Fibroblast of skin of left biceps (primary cell): ENCODE measurements at regions not wholly inside any gene's neighbourhood (a gene's known extent, or its start where the extent isn't known, plus 50 kb on each side); places are given as distances from the start of the nearest gene placed in this dataset.
"Not testable (repeated sequence)": the region's sequence is repeated elsewhere in the genome, so short reads cannot be mapped to it uniquely, and the experiment has no call there.

Experiments used
- DNase-seq, 2 experiments: peaks; one replicate each; pipeline ENCODE4 v3.0.0-alpha.2; 2013; ENCODE audit warnings: low read depth in 2 of 2

DNA sequence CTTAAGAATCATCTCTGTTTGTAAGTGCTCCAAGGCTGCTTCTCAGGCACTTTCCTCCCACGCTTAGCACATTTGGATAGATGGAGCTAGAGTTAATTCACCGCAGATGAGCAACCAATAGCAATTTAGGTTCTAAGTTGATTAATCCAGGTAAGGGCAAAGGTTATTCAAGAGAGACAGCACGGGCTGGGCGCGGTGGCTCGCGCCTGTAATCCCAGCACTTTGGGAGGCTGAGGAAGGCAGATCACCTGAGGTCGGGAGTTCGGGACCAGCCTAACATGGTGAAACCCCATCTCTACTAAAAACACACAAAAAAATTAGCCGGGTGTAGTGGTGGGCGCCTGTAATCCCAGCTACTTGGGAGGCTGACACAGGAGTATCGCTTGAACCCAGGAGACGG, 54.5 kb upstream of the UNC13C start:
- not testable (repeated sequence) for DNase-seq

DNA sequence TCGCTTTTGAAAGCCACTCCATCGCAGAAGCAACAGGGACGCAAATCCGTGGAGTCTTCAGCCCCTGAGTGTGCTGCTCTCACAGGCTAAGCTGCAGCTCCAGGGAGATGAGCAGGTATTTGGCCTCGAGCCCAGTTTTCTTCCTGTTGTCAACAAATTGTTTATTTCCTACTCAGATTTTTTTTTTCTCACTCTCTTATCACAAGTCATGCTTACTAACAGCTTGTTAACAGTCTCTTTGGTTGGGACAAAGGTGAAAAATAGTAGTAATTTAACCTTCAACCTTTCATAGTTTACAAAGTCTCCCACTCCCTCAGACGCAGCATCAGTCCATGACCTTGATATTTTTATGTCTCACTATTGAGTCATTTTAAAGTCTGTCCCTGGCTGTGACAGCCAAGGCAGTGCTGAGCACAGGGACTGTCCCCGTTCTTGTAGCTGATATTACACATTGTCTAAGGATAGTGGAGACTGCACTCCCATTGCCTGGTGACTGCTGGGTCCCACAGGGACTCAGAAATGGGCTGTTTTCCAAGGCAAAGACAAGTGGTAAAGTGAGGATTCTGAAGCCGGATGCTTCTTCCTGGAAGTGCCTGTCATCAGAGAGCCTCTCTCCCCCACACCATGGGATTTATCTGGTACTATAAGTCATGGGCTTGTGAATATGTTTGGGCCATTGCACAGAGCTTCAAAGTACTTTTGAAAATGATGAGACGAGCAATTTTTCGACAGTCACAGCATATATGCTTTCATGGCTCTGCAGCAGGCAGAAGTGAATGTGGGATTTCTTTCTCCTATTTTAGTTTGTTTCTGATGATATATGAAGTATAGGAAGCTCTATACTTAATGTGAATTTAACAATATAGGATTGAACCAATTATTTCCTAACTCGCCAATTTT, 59.8 kb upstream of the UNC13C start:
- DNase-seq = no peak

DNA sequence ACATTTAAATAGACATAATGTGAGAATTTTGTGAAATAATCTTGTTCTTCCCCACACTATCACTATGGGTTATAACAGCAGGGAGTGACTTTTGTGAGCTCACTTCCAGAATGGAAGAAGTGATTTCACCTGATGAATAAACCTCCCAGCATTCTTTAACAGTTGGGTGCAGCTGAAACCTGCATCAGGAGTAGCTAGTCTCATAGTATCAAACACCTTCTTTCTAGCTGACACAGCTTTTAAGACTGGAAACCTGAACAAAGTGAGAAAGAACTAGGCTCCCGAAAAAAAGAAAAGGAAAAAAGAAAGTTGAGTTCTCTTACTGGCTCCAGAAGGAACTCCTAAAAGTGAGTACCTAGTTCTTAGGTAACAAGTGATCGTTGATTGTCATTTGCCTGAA, 61.1 kb upstream of the UNC13C start:
- DNase-seq = no peak

DNA sequence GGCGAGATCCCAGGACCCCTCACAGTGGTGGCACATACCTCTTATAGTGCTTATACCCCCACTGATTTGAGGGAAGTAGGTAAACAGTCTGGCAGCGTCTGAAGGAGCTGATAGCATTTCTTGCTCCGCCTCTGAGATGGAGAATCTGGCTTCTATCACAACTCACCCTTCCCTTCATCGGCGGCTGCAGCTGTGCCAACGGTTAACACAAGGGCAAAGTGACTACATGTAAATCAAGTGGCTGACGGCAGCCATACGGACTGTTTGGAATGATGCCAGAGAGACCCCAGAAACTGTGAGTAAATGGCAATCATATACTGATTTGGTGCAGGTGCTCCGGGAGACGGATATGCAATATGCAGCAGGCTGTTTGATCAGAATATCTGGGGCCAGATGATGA, 66.8 kb upstream of the UNC13C start:
- DNase-seq = no peak

DNA sequence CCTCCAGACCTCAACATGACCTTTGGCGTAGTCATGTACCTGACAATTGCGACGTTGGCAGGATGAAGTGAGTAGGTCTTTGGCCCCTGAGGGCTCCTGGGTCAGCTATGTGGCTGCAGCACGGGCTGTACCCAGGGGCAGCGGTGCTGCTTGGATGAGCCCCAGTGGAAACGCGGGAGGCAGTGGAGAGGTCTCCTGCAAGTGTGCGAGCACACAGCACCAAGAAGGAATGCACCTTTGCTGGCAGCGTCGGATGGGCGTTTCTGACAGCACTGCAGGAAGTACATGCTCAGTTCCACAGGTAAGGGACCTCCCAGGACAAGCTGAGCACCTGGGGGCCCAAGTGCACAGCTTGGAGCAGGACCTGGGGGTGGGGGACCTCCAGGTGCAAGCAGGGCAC, 67.4 kb upstream of the UNC13C start:
- no peak for DNase-seq

DNA sequence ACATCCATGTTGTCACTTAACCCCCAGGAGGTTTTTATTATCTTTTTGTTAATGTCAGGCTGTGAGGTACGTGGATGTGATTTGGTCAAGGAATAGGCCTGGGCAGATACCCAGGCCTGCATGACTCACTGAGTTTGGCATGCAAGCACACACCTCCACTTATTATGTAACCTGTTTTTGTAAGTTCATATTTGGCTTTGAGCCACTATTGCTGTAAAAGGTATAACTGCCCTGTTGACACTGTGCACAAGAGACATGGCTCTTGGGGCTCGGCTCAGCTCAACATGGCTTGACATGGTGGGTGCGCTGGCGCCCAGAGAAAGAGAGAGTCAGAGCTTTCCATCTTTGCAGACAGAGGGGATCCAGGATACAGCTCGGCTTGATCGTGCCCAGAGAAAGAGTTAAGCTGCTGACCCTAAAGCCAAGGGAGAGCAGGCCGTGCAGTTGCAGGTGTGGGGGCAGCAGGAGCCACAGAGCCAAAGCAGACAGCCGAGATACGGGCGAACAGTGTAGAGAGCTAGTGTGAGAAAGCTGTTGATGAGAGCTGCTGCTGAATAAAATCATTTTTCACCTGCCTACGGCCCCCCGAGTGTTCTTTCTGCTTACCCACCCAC, 67.9 kb upstream of the UNC13C start:
- DNase-seq = no peak

DNA sequence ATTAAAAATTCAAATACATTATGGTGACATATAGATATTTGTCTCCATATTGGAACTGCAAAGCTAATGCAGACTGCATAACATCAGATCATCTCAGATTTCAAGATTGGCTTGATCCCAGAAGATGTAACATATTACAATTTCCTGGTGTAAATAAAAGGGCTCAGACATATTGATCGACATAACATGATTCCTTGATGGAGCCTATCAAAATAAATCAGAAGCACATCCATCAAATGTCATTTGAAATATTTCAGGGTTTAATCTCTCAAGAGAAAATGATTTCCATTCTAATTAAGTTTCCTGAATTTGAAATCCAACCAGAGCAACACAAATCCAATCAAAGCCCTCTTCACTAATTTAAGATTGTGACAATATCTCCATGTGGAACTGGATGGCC, 75.1 kb upstream of the UNC13C start:
- DNase-seq = no peak

DNA sequence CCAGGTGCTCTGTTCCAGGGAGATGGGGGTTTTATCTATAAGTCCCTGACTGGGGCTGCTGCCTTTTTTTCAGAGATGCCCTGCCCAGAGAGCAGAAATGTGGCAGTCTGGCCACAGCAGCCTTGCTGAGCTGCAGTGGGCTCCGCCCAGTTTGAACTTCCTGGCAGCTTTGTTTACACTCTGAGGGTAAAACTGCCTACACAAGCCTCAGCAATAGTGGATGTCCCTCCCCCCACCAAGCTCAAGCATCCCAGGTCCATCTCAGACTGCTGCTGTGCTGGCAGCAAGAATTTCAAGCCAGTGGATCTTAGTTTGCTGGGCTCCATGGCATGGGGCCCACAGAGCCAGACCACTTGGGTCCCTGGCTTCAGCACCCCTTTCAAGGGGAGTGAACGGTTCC, 84.8 kb upstream of the UNC13C start:
- DNase-seq = not testable (repeated sequence)

DNA sequence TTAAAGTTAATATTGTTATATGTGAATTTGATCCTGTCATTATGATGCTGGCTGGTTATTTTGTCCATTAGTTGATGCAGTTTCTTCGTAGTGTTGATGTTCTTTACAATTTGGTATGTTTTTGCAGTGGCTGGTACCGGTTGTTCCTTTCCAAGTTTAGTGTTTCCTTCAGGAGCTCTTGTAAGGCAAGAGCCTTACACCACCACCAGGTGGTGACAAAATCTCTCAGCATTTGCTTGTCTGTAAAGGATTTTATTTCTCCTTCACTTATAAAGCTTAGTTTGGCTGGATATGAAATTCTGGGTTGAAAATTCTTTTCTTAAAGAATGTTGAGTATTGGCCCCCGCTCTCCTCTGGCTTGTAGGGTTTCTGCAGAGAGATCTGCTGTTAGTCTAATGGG, 86.4 kb upstream of the UNC13C start:
- not testable (repeated sequence) for DNase-seq

DNA sequence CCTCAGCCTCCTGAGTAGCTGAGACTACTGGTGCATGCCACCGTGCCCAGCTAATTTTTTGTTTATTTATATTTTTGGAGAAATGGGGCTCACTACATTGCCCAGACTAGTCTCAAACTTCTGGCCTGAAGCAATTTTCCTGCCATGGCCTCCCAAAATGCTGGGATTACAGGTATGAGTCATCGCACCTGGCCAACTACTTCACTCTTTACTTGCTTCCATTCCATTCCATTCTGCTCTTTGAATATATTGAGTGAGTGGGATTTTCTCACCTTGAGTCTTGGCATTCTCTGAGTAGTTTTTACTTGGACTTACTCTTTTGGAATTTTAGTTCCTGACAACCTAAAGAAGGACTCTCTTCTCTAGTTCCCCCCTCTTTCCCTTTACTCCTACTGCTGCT, 93.8 kb upstream of the UNC13C start:
- DNase-seq = no peak

DNA sequence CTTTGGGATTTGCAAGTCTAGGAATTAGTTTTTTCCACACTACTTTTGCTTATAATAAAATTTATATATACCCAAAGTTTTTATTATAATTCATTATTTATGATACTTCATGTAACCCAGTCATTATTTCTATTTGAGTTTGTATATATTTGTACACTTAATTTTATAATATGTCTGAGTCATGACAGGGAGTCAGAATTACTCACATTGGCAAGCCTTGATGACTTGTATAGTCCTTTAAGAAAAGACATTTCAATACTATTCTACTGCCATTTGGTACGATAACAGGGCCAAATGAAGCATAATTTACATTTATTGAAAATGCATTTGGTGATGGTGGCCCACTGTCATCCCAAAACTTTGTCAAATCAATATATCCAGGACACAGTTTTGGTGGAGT, 95.9 kb upstream of the UNC13C start:
- DNase-seq = no peak

DNA sequence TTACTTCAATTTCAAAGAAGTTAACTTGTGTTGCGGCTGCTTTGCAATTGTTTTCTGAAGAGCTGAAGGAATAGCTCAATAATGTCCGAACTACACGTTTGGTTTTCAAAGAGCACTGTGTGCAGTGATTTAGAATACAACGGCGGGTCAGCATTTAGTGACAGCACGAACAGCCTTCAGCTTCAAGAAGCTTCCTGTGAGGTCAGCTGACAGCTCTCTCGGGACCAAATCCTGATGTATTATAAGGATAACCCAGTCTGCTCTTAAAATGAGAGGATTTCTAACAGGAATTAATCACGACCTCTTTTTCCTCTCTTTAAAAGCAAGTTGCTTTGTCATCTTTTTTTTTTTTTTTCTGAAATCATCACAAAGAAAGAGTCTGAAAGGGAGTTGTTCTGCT, 97.9 kb upstream of the UNC13C start:
- no peak for DNase-seq

DNA sequence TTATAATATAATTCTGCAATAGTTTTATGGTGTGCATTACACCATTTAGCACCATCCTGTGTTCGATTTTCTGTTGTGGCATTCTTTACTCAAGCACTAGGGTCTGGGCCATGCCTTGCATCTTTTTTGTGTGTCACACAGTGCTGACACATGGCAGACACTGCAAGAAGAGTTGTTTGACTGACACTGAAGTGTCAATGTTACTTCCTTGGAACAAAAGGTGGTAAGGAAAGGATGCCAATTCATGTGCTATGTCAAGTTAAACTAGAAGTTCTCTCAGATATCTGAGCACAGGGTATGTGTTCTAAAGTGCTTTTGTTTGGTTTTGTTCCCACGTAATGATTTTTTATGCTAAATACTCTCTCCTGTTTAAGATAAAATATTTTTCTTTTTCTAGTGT, 102.5 kb upstream of the UNC13C start:
- DNase-seq = no peak

DNA sequence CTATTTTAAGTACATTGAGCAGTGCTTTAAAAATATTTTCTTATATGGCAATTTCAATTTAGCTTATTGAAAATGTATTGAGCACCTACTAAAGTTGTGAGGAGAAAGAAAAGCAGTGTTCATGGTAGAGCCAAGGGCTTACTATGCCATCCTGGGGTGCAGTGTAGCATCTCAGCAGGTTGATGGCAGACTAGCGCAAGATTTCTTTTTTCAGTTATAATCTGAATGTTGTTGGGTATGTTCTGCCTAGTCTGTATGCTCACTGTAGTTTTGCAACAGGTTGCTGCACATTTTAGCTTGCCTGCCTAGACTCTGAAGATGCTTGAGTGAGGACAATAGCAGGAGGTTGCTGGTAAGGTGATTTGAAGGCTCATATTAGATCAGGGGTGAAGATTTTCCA, 103.1 kb upstream of the UNC13C start:
- no peak for DNase-seq

DNA sequence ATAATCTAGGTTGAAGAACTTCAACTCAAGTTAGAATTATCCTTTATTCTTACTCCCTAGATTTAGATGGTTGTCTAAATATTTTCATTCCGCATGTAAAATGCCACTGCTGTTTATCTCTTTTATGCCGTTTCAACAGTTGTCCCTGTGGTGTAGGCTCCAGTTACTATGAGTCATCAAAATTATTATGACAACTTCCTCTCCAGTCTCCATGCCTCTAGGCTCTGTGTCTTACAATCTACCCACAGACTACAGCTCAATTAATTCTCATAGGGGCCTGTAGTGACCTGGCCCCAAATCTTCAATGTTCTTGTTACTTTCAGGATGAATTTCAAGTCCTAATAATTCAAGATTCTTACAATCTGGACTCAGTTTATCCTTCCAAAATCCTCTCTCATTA, 105.8 kb upstream of the UNC13C start:
- DNase-seq = no peak

DNA sequence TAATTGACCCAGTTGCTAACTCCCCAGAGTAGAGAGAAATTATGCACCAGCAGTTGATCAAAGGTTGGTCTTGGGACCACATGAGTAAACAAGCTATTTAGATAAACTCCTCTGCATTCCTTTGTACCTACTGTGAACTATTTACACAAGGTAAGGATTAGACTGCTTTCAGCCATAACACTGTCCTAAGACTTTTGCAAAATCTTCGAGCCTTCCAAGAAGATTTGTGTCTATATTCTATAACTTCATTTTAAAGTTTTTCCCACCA, 108.5 kb upstream of the UNC13C start:
- no peak for DNase-seq

DNA sequence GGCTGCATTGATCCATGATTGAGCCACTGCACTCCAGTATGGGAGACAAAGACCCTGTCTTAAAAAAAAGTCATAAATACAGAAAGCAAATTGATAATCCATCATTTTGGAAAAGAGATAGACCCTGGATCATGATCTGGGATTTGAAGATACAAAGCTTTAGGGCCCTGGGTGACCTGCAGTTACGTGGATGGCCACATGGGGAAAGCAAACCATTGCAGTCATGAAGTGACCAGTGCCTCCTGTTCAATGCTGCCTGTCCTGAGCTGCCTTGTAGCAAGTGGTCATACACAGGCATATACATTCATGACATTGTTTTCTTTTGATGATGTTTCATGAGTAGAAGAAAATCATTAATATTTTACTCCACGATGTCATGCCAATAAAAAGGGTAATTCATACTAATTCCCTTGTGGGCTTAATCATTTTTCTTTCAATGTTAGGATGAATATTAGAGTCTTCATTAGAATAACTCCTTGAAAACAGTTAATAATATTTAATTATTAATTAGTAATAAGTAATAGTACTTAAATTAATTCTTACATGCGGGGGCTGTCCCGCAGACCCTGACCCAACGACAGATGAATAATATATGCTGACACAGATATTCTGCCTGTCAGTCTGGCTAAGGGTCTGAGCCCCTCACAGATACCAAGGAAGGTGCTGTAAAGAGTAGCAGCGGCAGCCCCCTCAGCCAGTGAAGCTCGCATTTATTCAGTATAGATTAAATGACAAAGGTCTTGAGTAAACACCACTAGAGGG, 109.0 kb upstream of the UNC13C start:
- DNase-seq = no peak

DNA sequence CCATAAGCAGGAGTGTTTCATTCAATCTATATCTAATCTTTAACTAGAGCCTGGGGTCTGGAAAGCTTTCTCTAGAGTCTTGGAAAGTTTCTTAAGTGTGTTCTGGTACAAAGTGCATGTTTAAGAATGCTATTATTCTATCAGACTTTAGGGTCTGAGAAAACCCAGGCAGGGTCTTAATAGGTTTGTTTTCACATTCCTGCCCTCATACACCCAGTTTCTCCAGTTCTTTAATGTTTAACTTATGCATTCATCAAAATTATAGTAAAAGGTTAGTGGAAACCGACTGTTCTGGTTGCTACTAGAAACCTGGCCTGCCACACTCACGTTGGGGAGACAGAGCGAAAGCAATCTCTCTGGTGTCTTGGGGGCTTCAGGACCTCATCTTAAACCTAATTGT, 102.9 kb upstream of the WDR72 start:
- no peak for DNase-seq

DNA sequence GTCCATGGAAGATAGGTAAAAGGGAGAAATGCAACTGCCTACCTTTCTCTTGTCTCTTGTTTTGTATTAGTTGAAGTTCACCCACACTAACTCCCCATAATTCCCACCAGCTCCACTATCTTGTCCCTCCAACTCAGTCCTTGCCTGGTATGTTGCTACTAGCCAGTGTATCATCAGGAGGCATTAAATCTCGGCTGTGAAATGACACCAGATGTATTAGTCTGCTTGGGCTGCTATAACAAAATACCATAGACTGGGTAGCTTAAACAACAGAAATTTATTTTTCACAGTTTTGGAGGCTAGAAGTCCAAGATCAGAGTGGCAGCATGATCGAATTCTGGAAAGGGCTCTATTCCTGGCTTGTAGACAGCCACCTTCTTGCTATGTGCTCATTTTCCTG, 102.3 kb upstream of the WDR72 start:
- no peak for DNase-seq

DNA sequence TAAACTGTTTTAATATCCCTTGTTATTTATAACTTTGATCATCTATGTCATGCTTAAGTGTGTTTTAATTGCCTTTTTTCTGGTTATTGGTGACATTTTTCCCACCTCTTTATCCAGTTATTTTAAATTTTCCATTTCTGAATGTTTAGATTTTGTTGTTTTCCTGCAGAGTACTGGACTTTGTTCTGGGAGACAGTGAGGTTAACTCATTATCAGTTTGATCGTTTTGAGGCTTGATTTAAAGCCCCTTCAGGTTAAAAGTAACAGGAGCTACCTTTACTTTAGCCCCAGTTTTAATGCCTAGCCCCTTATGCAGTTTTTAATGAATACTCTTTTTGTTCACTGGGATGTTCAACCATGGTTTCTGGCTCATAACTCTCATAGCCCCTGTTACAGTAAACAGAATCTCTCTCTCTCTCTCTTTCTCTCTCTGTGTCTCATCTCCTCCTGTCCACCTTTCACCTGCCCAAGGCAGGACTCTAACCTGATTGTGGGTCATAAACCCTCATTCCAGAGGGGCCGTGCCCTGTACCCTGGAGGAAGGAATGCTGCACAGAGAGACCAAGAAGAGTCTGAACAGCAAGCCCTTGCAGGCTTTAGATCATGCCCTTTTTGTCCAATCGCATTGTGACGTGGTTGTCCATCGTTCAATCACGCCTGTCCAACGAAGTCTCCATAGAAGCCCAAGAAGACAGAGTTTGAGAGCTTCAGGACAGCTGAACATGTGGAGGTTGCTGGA, 91.8 kb upstream of the WDR72 start:
- DNase-seq = no peak

DNA sequence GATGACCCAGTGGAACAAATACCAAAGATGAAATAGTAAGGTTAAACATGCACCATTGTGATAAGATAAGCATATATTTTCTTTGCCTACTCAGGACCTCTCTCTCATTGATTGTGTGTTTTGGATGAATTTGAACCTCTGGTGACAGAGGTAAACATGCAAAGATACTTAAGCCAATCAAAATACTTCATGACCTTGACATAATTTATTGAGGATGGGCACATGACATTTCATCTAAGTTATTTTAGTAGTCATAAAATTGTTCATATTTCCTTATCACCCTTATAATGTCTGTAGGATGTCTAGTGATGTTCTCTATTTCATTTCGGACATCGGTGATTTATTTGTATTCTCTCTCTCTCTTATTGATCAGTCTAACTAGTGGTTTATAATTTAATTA, 88.3 kb upstream of the WDR72 start:
- DNase-seq = no peak

DNA sequence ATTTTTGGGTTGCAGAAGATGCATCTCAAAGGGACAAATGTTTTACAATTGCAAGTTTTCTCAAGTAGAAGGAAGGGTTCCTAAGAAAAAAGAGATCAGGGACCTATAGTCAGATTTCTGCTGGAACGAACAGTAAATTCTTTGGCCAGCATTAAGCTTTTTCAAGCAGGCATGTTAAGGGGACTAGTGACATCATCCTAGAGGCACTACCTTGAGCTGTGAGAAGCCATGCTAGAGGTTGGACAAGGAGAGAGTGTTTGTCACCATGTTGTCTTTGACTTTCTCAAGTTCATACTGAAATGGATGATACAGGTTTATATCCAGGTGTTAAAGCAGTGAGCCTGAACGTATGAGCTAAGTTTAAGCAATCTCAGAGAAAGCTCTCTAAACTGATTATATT, 85.2 kb upstream of the WDR72 start:
- DNase-seq = no peak
